Kidney epithelial cell (primary cell): ENCODE measurements at regions not wholly inside any gene's neighbourhood (a gene's known extent, or its start where the extent isn't known, plus 50 kb on each side); places are given as distances from the start of the nearest gene placed in this dataset.

ENCODE experiments used
- DNase-seq: peaks from one replicate; pipeline ENCODE4 v3.0.0-alpha.2; 2010; ENCODE audit warnings: low read depth
- H3K27me3 ChIP-seq: 2 replicates; pipeline ENCODE4 v1.6.0; 2011; ENCODE audit warnings: low read length; ENCODE audit not compliant: control insufficient read depth, insufficient read depth
- H3K36me3 ChIP-seq: 2 replicates; pipeline ENCODE4 v1.5.1; 2011; ENCODE audit warnings: low read length; ENCODE audit not compliant: control insufficient read depth, insufficient read depth
- H3K4me3 ChIP-seq: 2 replicates; pipeline ENCODE4 v1.5.1; 2011; ENCODE audit warnings: low read depth, mild to moderate bottlenecking, control low read depth, low read length
- TF ChIP-seq, protein P1 (sequence below): IDR thresholded peaks from 2 replicates; pipeline ENCODE4 v1.5.1; 2011; ENCODE audit warnings: mild to moderate bottlenecking, moderate library complexity, low read length, control low read depth, inconsistent platforms; ENCODE audit not compliant: insufficient read depth, poor library complexity, severe bottlenecking

DNA sequence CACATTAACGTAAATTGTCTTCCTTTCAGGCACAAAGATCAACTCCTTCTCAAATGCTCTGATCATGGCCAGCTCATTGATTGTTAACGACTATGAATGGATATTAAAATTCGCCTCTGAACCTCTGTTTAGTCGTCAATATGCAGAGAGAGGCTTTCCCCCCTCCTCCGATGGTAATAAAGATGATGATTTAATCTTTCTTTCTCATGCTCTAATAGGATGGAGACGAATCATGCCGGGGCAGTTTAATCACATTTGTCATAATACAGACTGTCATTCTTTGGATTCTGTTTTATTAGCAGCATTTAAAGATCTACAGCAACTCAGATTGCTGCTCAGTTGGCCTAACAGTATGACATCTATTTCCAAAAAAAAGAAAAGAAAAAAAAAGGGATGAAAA is 132.9 kb downstream of the SREK1 start:
- TF ChIP-seq, protein P1, sequence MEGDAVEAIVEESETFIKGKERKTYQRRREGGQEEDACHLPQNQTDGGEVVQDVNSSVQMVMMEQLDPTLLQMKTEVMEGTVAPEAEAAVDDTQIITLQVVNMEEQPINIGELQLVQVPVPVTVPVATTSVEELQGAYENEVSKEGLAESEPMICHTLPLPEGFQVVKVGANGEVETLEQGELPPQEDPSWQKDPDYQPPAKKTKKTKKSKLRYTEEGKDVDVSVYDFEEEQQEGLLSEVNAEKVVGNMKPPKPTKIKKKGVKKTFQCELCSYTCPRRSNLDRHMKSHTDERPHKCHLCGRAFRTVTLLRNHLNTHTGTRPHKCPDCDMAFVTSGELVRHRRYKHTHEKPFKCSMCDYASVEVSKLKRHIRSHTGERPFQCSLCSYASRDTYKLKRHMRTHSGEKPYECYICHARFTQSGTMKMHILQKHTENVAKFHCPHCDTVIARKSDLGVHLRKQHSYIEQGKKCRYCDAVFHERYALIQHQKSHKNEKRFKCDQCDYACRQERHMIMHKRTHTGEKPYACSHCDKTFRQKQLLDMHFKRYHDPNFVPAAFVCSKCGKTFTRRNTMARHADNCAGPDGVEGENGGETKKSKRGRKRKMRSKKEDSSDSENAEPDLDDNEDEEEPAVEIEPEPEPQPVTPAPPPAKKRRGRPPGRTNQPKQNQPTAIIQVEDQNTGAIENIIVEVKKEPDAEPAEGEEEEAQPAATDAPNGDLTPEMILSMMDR, result no peak
- Histone ChIP-seq H3K4me3 (no peak overlapping the region), H3K27me3 (peaks cover 2% of the 10 kb centered on the region), H3K36me3 (no peaks in the 10 kb centered on the region)
- no peak for DNase-seq

DNA sequence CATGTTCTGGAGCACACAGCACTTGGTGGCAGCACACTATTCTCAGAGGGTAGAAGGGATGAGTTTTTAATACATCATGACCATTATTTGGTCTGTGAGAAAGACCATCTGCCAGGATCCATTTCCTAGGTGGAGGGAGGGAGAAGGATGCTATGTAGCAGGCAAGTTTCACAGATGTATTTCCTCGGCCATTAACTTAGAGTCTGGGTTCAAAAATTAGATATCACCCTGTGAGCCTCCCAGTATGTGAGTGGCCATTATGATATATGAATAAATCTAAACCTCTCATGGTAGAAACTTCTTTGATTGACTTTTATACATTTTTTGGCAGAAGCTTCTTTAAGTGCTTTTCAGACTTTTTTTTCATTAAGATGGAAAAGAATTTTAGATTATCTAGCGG is 133.9 kb downstream of the SREK1 start:
- H3K36me3 ChIP-seq, result no peaks in the 10 kb centered on the region
- peaks cover 2% of the 10 kb centered on the region for H3K27me3 ChIP-seq
- TF ChIP-seq, protein P1, result no peak
- DNase-seq, result no peak
- no peak overlapping the region for H3K4me3 ChIP-seq

DNA sequence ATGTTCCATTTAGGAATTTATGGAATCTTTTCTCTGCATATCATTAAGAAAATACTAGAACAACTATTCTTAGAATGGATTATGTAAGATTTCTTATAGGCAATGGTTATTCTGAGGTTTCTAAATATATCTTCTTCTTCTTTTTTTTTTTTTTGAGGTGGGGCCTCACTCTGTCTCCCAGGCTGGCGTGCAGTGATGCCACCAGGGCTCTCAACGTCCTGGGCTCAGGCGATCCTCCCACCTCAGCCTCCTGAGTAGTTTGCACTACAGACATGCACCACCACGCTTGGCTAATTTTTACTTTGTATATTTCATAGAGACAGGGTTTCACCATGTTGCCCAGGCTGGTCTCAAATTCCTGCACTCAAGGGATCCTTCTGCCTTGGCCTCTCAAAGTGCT is 137.2 kb downstream of the SREK1 start:
- peaks cover 2% of the 10 kb centered on the region for H3K27me3 ChIP-seq
- TF ChIP-seq, protein P1, result no peak

DNA sequence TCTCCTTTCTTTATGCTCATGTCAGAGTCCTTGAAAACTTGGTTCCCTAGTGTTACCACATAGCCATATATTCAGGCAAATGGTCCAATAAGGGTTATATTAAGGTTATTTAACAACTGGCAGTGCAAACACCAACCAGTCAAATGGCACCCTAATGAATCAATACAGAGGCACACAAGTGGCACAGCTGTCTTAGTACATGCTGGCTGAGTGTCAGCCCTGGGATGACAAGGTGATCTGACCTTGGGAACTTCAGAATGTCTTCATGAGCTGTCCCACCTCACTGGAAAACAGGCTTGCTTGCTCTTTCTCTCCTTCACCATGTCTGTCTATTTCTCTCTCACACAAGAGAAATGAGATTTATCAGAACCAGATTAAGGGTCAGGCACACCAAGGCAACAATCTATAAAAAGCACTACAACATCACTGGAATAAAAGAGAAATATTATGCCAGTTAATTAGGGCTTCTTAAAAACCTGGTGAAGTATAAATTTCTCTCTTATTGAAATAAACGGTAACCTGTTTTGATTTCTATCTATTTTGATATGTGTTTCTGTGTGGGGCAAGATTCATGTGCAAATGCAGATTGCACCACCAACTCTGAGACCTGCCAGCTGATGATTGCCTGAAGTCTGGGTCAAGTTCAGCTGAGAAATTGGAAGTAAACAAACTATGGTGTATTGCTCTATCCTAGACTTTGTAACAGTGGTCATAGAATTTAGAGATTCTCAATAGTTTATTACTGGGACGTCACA is 140.7 kb downstream of the SREK1 start:
- Histone ChIP-seq H3K36me3 (no peaks in the 10 kb centered on the region), H3K27me3 (no peaks in the 10 kb centered on the region), H3K4me3 (no peak overlapping the region)
- TF ChIP-seq, protein P1, result no peak
- DNase-seq, result no peak

More for the DNA sequence above, 137.2 kb downstream of the SREK1 start:
- DNase-seq, result no peak
- Histone ChIP-seq H3K4me3 (no peak overlapping the region), H3K36me3 (no peaks in the 10 kb centered on the region)

DNA sequence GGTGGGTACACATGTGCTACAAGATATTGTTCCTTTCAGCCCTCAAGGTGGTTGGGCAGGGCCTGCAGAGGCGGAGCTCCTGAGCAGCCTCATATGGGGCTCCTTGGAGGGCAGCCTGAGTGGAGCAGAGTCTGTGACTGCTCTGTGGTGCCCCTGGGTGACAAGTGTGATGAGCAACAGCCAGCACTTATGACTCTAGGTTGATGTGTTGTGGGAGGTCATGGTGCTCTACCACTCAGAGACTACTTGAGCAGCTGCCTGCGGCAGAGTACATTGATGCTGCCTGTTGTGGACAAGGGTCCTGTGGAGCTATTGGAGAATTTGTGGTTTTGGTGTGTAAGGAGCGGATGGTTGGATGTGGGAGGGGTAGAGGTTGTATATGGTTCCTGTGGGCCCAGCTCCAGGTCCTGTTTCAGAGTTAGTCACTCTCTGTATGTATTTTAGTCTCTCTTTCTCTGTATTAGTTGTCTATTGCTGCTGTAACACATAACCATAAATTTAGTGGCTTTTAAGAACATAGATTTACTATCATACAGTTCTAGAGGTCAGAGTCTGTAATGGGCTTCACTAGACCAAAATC is 141.3 kb downstream of the SREK1 start:
- no peak overlapping the region for H3K4me3 ChIP-seq
- no peak for DNase-seq
- TF ChIP-seq, protein P1, result no peak
- no peaks in the 10 kb centered on the region for H3K27me3 ChIP-seq
- H3K36me3 ChIP-seq, result no peaks in the 10 kb centered on the region
